ENCODE measurements at regions not wholly inside any gene's neighbourhood (a gene's known extent, or its start where the extent isn't known, plus 50 kb on each side); places are given as distances from the start of the nearest gene placed in this dataset.
"Not testable (repeated sequence)": the region's sequence is repeated elsewhere in the genome, so short reads cannot be mapped to it uniquely, and the experiment has no call there.

DNA sequence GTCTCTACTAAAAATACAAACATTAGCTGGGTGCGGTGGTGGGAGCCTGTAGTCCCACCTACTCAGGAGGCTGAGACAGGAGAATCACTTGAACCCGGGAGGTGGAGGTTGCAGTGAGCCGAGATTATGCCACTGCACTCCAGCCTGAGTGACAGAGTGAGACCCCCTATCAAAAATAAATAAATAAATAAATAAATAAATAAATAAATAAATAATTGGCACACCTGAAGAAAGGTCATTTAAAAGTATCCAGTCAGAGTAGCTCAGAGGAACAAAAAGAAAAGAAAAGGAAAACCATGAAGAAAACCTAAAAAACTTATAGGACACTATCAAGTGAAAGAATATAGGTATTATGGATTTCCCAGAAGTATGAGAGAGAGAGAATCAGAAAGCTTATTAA is 330.1 kb upstream of the AR start:
- CTCF ChIA-PET; POLR2A ChIA-PET (ENCODE audit: low non-redundant PET); DNase-seq (ENCODE audit: low spot score); H3K27ac ChIP-seq: not testable (repeated sequence)

GRCh38 chrX:67207912-67208311 is 335.9 kb upstream of the AR start:
- POLR2A ChIA-PET (ENCODE audit: low non-redundant PET): no interaction called here
- H3K27ac ChIP-seq: no peak overlapping the region
- CTCF ChIA-PET: no interaction called here

GRCh38 chrX:67159437-67159836 is 384.4 kb upstream of the AR start:
- POLR2A ChIA-PET (ENCODE audit: low non-redundant PET): no interaction called here
- TF ChIP-seq, protein P1, sequence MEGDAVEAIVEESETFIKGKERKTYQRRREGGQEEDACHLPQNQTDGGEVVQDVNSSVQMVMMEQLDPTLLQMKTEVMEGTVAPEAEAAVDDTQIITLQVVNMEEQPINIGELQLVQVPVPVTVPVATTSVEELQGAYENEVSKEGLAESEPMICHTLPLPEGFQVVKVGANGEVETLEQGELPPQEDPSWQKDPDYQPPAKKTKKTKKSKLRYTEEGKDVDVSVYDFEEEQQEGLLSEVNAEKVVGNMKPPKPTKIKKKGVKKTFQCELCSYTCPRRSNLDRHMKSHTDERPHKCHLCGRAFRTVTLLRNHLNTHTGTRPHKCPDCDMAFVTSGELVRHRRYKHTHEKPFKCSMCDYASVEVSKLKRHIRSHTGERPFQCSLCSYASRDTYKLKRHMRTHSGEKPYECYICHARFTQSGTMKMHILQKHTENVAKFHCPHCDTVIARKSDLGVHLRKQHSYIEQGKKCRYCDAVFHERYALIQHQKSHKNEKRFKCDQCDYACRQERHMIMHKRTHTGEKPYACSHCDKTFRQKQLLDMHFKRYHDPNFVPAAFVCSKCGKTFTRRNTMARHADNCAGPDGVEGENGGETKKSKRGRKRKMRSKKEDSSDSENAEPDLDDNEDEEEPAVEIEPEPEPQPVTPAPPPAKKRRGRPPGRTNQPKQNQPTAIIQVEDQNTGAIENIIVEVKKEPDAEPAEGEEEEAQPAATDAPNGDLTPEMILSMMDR (conservative IDR thresholded peaks at IDR 0.05; ENCODE audit: low read depth): no peak
- CTCF ChIA-PET: no interaction called here
- no peak for DNase-seq (ENCODE audit: low spot score)
- H3K27ac ChIP-seq: no peak overlapping the region

More at GRCh38 chrX:67207912-67208311, 335.9 kb upstream of the AR start:
- DNase-seq (ENCODE audit: low spot score): no peak
- TF ChIP-seq, protein P1 (conservative IDR thresholded peaks at IDR 0.05; ENCODE audit: low read depth): no peak

DNA sequence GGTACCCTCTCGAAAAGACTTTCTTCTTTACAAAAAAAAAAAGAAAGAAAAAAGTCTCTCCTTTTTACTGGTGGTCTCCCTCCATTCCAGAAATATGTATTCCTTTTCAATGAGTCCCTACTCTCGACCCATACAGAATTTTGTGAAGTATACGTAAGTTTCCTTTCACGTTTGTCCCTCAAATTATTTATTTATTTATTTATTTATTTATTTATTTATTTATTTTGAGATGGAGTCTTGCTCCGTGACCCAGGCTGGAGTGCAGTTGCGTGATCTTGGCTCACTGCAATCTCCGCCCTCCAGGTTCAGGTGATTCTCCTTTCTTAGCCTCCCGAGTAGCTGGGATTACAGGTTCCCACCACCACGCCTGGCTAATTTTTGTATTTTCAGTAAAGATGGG is 429.2 kb upstream of the AR start:
- no peak overlapping the region for H3K27ac ChIP-seq
- TF ChIP-seq, protein P1 (conservative IDR thresholded peaks at IDR 0.05; ENCODE audit: low read depth): no peak
- ChIA-PET POLR2A (ENCODE audit: low non-redundant PET) (no interaction called here), CTCF (no interaction called here)
- no peak for DNase-seq (ENCODE audit: low spot score)

DNA sequence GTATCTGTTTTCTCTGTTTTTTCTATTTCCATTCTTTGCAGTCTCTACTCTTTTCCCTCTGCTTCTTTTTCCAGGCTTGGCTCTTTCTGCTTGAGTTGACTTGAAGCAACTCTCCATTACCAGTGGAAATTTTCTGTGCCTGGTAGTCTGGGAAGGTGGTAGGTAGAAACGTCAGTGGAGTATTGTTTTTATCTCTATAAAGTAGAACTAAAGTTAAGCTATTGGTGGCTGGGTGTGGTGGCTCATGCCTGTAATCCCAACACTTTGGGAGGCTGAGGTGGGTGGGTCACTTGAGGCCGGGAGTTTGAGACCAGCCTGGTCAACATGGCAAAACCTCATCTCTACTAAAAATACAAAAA is 438.1 kb upstream of the AR start:
- TF ChIP-seq, protein P1 (conservative IDR thresholded peaks at IDR 0.05; ENCODE audit: low read depth): no peak
- CTCF ChIA-PET: no interaction called here
- no peak for DNase-seq (ENCODE audit: low spot score)
- POLR2A ChIA-PET (ENCODE audit: low non-redundant PET): no interaction called here
- H3K27ac ChIP-seq: no peak overlapping the region

- DNase-seq (ENCODE audit: low spot score): no peak
- TF ChIP-seq, protein P1 (conservative IDR thresholded peaks at IDR 0.05; ENCODE audit: low read depth): no peak
- ChIA-PET CTCF (no interaction called here), POLR2A (ENCODE audit: low non-redundant PET) (no interaction called here)
- no peak overlapping the region for H3K27ac ChIP-seq
Measured at GRCh38 chrX:67104982-67105757, 438.7 kb upstream of the AR start.

GRCh38 chrX:67100031-67100884 is 443.6 kb upstream of the AR start:
- ChIA-PET POLR2A (ENCODE audit: low non-redundant PET) (no interaction called here), CTCF (no interaction called here)
- DNase-seq (ENCODE audit: low spot score): no peak
- no peak overlapping the region for H3K27ac ChIP-seq
- TF ChIP-seq, protein P1 (conservative IDR thresholded peaks at IDR 0.05; ENCODE audit: low read depth): no peak
